ENCODE measurements at regions not wholly inside any gene's neighbourhood (a gene's known extent, or its start where the extent isn't known, plus 50 kb on each side); places are given as distances from the start of the nearest gene placed in this dataset.

GRCh38 chr15:95169541-95170459 lies 938.4 kb downstream of the MCTP2 start:
- TF ChIP-seq POLR2AphosphoS5 (IDR thresholded peaks at IDR 0.05; ENCODE audit: low read depth, low read length): no peak
- TF ChIP-seq POLR2A (IDR thresholded peaks at IDR 0.05; ENCODE audit: low read depth, low read length): no peak
- TF ChIP-seq TAF1 (IDR thresholded peaks at IDR 0.05; ENCODE audit: low read depth, low read length): no peak
- no peak for TF ChIP-seq SPI1 (IDR thresholded peaks at IDR 0.05; ENCODE audit: low read depth, low read length)

Measured in GM12891 (cell line).